Stimulated activated CD4-positive, alpha-beta T cell treated with anti-CD3 and anti-CD28 coated beads, Interleukin-4, amount 100 ng/mL, for 1 hour (primary cell): ENCODE measurements at regions not wholly inside any gene's neighbourhood (a gene's known extent, or its start where the extent isn't known, plus 50 kb on each side); places are given as distances from the start of the nearest gene placed in this dataset.

Experiments used
- DNase-seq: peaks from one replicate; pipeline ENCODE4 v3.0.0-alpha.2; 2020

- DNase-seq, result no peak
Observed at GRCh38 chr3:117417411-117417810, 707.8 kb downstream of the TUSC7 start.

- DNase-seq, result no peak
Observed at GRCh38 chr3:117427081-117427480, 717.5 kb downstream of the TUSC7 start.

- no peak for DNase-seq
Observed at GRCh38 chr3:117433427-117433826, 723.8 kb downstream of the TUSC7 start.

GRCh38 chr3:117434661-117435412 is 725.3 kb downstream of the TUSC7 start:
- DNase-seq, result no peak

- no peak for DNase-seq
Observed at GRCh38 chr3:117435506-117435905, 725.9 kb downstream of the TUSC7 start.

- no peak for DNase-seq
Observed at GRCh38 chr3:117439812-117440211, 730.2 kb downstream of the TUSC7 start.

GRCh38 chr3:117441851-117442250 is 732.3 kb downstream of the TUSC7 start:
- DNase-seq, result no peak

- no peak for DNase-seq
Observed at GRCh38 chr3:117442566-117442965, 733.0 kb downstream of the TUSC7 start.

- DNase-seq, result no peak
Observed at GRCh38 chr3:117443014-117443413, 733.4 kb downstream of the TUSC7 start.

- DNase-seq, result no peak
Observed at GRCh38 chr3:117444175-117444574, 734.6 kb downstream of the TUSC7 start.

- no peak for DNase-seq
Observed at GRCh38 chr3:117447419-117447818, 737.8 kb downstream of the TUSC7 start.

- no peak for DNase-seq
Observed at GRCh38 chr3:117450026-117450425, 740.4 kb downstream of the TUSC7 start.

- DNase-seq, result no peak
Observed at GRCh38 chr3:117454254-117454653, 744.7 kb downstream of the TUSC7 start.

GRCh38 chr3:117454908-117455307 is 745.3 kb downstream of the TUSC7 start:
- no peak for DNase-seq

- DNase-seq, result no peak
Observed at GRCh38 chr3:117455782-117456181, 746.2 kb downstream of the TUSC7 start.

GRCh38 chr3:117463276-117464115 is 753.9 kb downstream of the TUSC7 start:
- DNase-seq, result no peak

GRCh38 chr3:117471831-117472230 is 762.3 kb downstream of the TUSC7 start:
- no peak for DNase-seq

- no peak for DNase-seq
Observed at GRCh38 chr3:117473981-117474538, 764.5 kb downstream of the TUSC7 start.

- no peak for DNase-seq
Observed at GRCh38 chr3:117476572-117476971, 767.0 kb downstream of the TUSC7 start.

- no peak for DNase-seq
Observed at GRCh38 chr3:117477214-117477755, 767.7 kb downstream of the TUSC7 start.

GRCh38 chr3:117479095-117479494 is 769.5 kb downstream of the TUSC7 start:
- DNase-seq, result no peak

- no peak for DNase-seq
Observed at GRCh38 chr3:117480525-117480924, 770.9 kb downstream of the TUSC7 start.

GRCh38 chr3:117480972-117481371 is 771.4 kb downstream of the TUSC7 start:
- no peak for DNase-seq

GRCh38 chr3:117483839-117484238 is 774.3 kb downstream of the TUSC7 start:
- no peak for DNase-seq
